ENCODE measurements at regions not wholly inside any gene's neighbourhood (a gene's known extent, or its start where the extent isn't known, plus 50 kb on each side); places are given as distances from the start of the nearest gene placed in this dataset.
"Not testable (repeated sequence)": the region's sequence is repeated elsewhere in the genome, so short reads cannot be mapped to it uniquely, and the experiment has no call there.

GRCh38 chr6:74071214-74071613 lies 375.2 kb downstream of the CD109 start:
- DNase-seq (ENCODE audit: insufficient read length, low spot score) (no peak), FAIRE-seq (no peak)

GRCh38 chr6:74070711-74071110 lies 374.7 kb downstream of the CD109 start:
- DNase-seq (ENCODE audit: insufficient read length, low spot score): no peak

DNA sequence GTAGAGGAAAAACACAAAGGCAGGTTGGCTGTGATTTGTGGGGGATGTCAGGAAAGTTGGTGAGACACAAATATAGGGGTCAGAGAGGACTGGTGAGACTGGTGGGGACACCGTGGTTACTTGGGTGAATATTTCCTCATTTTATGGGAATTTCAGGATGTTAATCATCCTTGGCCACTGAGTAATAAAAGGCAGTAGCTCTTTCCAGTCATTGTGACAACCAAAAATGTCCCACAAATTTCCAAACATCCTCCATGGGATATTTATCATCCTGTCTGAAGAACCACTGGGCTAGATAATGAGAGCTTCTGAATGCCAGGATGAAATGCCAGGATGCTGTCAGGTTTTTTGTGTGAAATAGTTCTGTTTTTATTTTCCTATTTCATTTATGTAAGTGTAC lies 374.1 kb downstream of the CD109 start:
- DNase-seq (ENCODE audit: insufficient read length, low spot score) (no peak), FAIRE-seq (no peak)

More at GRCh38 chr6:74070711-74071110, 374.7 kb downstream of the CD109 start:
- FAIRE-seq: no peak

DNA sequence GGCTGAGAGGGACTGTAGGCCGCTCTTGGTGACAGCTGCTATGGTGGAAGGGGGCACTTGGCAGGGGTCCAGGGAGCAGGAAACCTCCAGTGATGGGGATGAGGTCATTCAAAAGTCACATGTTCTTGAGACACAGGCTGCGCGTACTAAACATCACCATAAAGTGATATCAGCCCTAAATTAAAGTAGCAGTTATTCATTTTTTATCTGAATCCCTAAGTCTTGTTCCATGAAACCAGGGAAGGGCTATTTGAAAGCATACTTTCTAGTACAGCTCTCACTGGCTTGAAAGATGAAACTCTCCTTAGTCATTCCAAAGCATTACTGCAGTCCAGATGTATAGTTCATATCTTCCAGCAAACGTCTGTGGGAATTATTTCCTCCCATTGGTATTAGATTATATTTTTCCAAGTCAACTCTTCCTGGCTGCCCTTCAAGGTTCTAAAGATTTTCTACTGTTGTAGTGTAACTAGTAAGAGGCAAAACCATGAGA lies 373.1 kb downstream of the CD109 start:
- no peak for FAIRE-seq
- no peak for DNase-seq (ENCODE audit: insufficient read length, low spot score)

DNA sequence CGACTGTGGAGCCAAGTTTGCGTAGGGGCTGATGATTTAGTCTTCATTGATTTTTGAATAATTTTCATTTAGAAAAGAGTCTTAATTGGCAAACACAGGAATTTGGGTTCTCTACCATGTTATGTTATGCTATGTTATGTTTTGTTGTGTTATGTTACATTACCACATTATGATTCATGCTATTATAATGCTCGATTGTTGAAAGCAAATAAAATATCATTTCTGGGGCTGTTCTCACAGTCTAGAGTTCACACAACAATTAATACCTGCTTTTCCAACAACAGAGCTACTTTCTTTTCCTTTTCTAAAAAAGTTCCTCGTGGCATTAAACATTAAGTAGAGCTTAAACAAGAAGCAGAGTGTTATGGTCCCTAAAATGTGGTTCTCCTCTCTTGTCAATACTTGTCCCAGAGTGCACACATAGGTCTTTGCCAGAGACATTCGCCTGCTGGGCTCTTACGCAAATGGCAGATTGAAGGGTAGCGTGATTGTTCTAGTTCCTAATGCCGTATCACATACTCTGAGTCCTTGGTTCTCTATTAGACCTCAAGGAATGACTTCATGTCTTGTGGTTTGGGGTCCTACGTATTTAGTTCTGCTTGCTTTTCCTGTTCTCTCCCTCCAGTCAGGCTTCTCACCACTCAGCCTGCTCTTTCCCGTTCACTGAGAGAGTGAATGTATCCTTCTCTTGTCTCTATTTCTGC lies 370.3 kb downstream of the CD109 start:
- FAIRE-seq (no peak), DNase-seq (ENCODE audit: insufficient read length, low spot score) (no peak)

GRCh38 chr6:74065705-74066104 lies 369.7 kb downstream of the CD109 start:
- FAIRE-seq (no peak), DNase-seq (ENCODE audit: insufficient read length, low spot score) (no peak)

GRCh38 chr6:74063391-74063790 lies 367.4 kb downstream of the CD109 start:
- no peak for FAIRE-seq
- DNase-seq (ENCODE audit: insufficient read length, low spot score): no peak

DNA sequence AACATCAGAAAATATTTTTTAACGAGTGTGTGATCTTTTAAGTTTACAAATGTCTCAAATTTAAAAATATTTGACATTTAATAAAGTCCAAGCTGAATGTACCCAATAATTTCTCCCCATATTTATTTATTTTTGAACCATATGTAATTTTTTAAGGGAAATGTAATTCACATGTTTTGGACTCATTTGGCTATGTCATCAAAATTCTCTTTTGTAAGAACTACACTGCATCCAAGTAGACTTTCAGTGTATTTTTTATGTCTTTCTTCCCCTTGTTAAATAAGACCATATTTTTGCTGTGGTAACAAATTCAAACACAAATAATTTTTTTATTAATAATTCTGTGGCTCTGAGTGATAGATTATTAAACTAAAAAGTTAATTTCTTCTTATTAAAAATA lies 365.2 kb downstream of the CD109 start:
- DNase-seq (ENCODE audit: insufficient read length, low spot score) (no peak), FAIRE-seq (no peak)

- no peak for DNase-seq (ENCODE audit: insufficient read length, low spot score)
- no peak for FAIRE-seq
These were observed 364.4 kb downstream of the CD109 start for GRCh38 chr6:74060354-74060753.

GRCh38 chr6:74058606-74059005 lies 362.6 kb downstream of the CD109 start:
- FAIRE-seq (no peak), DNase-seq (ENCODE audit: insufficient read length, low spot score) (no peak)

DNA sequence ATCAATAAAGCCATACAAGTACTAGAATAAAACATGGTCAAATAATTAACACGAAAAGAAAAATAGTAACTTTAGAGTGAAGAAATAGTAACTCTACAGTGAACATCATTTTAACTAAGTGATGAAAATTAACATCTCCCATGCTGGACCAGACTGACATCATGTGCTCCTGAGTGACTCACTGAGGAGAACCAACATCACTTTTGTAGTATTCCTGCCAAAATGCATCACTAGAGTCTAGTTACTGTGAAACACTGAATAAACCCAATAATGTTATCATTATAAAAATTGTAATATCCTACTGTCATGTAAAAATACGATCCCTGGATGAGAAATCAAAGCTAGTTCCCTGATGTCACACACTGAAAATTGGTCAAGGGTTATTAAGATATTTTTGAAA lies 361.3 kb downstream of the CD109 start:
- DNase-seq (ENCODE audit: insufficient read length, low spot score) (no peak), FAIRE-seq (no peak)

- DNase-seq (ENCODE audit: insufficient read length, low spot score) (no peak), FAIRE-seq (no peak)
These were observed 358.2 kb downstream of the CD109 start for GRCh38 chr6:74054190-74054589.

- DNase-seq (ENCODE audit: insufficient read length, low spot score) (no peak), FAIRE-seq (no peak)
These were observed 354.9 kb downstream of the CD109 start for GRCh38 chr6:74050921-74051320.

- FAIRE-seq: no peak
These were observed 352.4 kb downstream of the CD109 start for GRCh38 chr6:74048387-74048786.

GRCh38 chr6:74044417-74045096 lies 348.6 kb downstream of the CD109 start:
- no peak for FAIRE-seq
- no peak for DNase-seq (ENCODE audit: insufficient read length, low spot score)

More at GRCh38 chr6:74048387-74048786, 352.4 kb downstream of the CD109 start:
- DNase-seq (ENCODE audit: insufficient read length, low spot score): no peak

DNA sequence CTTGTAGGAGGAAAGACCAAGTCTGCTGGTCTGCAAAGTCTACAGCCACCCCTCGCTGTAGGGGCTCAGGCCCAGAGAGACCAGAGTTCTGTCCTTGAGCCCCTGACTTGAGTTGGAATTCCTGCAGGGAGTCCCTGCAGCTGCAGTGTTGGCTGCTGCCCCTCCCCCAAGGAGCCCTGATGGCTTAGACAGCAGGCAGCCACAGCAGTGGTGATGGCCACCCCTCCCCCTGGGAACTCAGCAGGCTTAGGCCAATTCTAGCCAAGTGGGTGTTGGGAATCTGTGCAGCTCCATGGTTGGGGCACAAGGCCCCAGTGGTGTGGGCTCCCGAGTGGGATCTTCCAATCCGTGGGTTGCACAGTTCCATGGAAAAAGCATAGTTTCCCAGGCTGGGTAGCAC lies 345.4 kb downstream of the CD109 start:
- no peak for FAIRE-seq
- DNase-seq (ENCODE audit: insufficient read length, low spot score): no peak

GRCh38 chr6:74018825-74019224 lies 322.8 kb downstream of the CD109 start:
- no peak for DNase-seq (ENCODE audit: insufficient read length, low spot score)
- no peak for FAIRE-seq

DNA sequence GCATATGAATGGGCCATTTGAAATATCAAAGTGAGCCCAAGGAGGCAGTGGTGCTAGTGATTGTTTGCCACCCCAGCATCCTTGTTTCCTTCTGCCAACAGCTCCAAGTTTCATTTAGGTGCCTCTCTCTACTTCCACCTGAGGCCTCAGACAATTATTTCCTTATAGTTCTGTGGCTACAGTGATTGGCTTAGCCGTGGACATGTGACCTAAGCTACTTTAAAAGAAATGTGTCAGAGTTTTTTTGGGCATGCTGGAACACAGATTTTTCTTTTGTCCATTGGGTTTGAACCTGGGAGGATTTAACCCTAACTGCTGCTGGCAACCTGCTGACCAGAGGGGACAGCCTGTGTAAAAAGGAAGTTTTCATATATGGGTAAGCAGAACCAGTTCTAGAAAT lies 319.4 kb downstream of the CD109 start:
- no peak for DNase-seq (ENCODE audit: insufficient read length, low spot score)
- no peak for FAIRE-seq

DNA sequence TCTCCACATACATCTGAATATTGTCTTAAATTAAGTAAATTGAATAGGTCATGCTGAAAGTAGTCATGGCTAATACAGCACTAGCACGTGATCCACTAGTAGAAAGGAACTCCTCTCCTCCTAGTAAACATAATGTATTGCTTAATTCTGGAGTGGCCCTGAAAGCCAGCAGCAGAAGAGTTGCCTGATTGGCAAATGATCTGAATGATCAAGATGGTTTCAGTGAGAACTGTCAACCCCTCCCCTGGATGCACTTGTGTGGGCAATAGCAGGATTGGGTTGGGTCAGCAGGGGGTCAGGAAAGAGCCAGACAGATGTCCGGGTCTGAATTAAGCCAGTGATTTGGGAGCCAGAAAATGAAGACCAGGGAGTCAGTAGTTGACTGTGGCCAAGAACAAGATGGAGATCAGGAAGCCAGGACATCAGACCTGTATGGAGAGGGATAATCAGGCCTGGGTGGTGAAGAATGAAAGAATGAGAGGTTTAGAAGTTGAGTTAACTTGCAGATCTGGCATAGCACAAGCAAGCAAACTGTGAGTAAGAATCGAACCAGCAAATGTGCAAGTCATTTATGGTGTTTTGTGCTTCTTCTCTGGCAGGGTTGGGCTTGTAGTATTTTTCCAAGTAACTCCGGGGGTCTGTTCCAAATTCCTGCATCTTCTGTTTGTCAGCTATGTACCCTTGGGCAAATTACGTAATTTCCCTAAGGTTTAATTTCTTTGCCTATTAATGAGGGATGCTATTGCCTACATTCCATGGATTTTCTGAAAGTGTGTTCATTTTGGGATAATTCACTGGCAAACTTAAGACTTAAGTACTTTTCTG lies 304.9 kb downstream of the CD109 start:
- DNase-seq (ENCODE audit: insufficient read length, low spot score): no peak
- no peak for FAIRE-seq

DNA sequence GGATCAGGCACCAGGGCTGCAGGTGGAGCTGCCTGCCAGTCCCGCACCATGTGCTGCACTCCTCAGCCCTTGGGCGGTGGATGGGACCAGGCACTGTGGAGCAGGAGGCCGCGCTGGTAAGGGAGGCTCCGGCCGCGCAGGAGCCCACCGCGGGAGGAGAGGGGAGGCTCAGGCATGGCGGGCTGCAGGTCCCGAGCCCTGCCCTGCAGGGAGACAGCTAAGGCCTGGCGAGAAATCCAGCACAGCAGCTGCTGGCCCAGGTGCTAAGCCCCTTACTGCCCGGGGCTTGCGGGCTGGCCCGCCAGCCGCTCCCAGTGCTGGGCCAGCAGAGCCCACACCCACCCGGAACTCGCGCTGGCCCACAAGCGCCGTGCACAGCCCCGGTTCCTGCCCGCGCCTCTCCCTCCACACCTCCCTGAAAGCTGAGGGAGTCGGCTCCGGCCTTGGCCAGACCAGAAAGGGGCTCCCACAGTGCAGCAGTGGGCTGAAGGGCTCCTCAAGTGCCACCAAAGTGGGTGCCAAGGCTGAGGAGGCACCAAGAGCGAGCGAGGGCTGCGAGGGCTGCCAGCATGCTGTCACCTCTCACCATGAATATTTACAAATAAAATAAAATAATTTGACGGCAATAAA lies 294.7 kb downstream of the CD109 start:
- FAIRE-seq; DNase-seq (ENCODE audit: insufficient read length, low spot score): not testable (repeated sequence)

GRCh38 chr6:73989428-73989827 lies 293.4 kb downstream of the CD109 start:
- DNase-seq (ENCODE audit: insufficient read length, low spot score) (no peak), FAIRE-seq (no peak)
